ENCODE measurements at regions not wholly inside any gene's neighbourhood (a gene's known extent, or its start where the extent isn't known, plus 50 kb on each side); places are given as distances from the start of the nearest gene placed in this dataset.

DNA sequence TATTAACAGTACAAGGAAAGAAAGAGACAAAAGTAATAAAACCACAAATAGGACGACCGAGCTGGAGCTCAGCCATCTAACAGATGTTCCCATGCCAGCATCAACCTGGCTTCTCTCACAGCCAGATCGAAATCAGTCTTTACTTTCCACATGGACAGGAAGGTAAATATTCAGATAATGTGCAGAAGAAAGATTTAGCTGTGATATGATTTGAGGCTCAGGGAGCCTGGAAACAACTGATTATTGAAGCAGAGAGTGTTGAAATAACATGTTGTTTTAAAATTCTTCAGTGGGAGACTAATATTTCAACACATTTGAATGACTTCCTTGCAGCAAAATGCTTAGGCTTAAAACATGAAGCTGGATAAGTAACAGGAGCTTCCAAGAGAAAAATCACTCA is 546.8 kb downstream of the ETS1 start:
- TF ChIP-seq POLR2A (IDR thresholded peaks at IDR 0.05; ENCODE audit: low read depth, low read length) (no peak), TAF1 (IDR thresholded peaks at IDR 0.05; ENCODE audit: low read depth, low read length) (no peak), POLR2AphosphoS5 (IDR thresholded peaks at IDR 0.05; ENCODE audit: low read depth, low read length) (no peak), SPI1 (IDR thresholded peaks at IDR 0.05; ENCODE audit: low read depth, low read length) (no peak), POU2F2 (IDR thresholded peaks at IDR 0.05; ENCODE audit: low read depth, low read length) (no peak)

Data from GM12891 (cell line).